CD4-positive, alpha-beta T cell (primary cell): ENCODE measurements at regions not wholly inside any gene's neighbourhood (a gene's known extent, or its start where the extent isn't known, plus 50 kb on each side); places are given as distances from the start of the nearest gene placed in this dataset.

ENCODE experiments used
- ATAC-seq: fragments of 200-7000 bp; cut with Tn5 transposase; one replicate; pipeline ENCODE4 v1.10.0; 2022; ENCODE audit warnings: mild to moderate bottlenecking; ENCODE audit not compliant: poor library complexity
- CTCF ChIA-PET: fragments of 350-600 bp; sonication (Branson Sonifier 250); formaldehyde crosslinking; loops from one replicate; lab custom pipeline; 2021; ENCODE audit warnings: antibody characterized with exemption, inconsistent platforms; lab: Charles Lee
- POLR2A ChIA-PET: fragments of 350-600 bp; sonication (Branson Sonifier 250); formaldehyde crosslinking; loops from one replicate; lab custom pipeline; 2021; ENCODE audit warnings: antibody characterized with exemption, inconsistent platforms; lab: Charles Lee
- DNase-seq, 14 experiments: peaks; one replicate each; pipeline ENCODE4 v3.0.0-alpha.2; 2013 to 2020; ENCODE audit warnings: mixed read lengths in 2 of 14
- H3K27ac ChIP-seq, 2 donors: one replicate each; pipeline versions ENCODE4 v1.5.1 to v1.7.0; 2013; ENCODE audit warnings: low read length in 2 of 2, low read depth in 1 of 2, mild to moderate bottlenecking in 1 of 2
- H3K27me3 ChIP-seq, 2 experiments: 1 replicate in 1 of 2; 2 replicates in 1 of 2; pipeline versions ENCODE4 v1.6.1 to v1.7.0; 2013; ENCODE audit warnings: low read length in 2 of 2, control low read depth in 1 of 2, mild to moderate bottlenecking in 1 of 2, moderate library complexity in 1 of 2; ENCODE audit not compliant: insufficient read depth in 2 of 2, control insufficient read depth in 1 of 2
- H3K36me3 ChIP-seq: one replicate; pipeline ENCODE4 v1.6.1; 2013; ENCODE audit warnings: low read length, control low read depth; ENCODE audit not compliant: insufficient read depth
- H3K4me1 ChIP-seq: one replicate; pipeline ENCODE4 v1.6.1; 2013; ENCODE audit warnings: low read length, control low read depth; ENCODE audit not compliant: insufficient read depth
- H3K4me3 ChIP-seq: one replicate; pipeline ENCODE4 v1.5.1; 2013; ENCODE audit warnings: mild to moderate bottlenecking, low read length, moderate library complexity
- H3K9me3 ChIP-seq, 2 experiments: 1 replicate in 1 of 2; 2 replicates in 1 of 2; pipeline versions ENCODE4 v1.6.1 to v1.7.0; 2013; ENCODE audit warnings: low read length in 2 of 2, mild to moderate bottlenecking in 2 of 2, control low read depth in 1 of 2, moderate library complexity in 1 of 2; ENCODE audit not compliant: control insufficient read depth in 1 of 2, insufficient read depth in 1 of 2
- H3K27ac Mint-ChIP-seq: one replicate; pipeline ENCODE4 v1.8.0; 2020; ENCODE audit warnings: mixed read lengths
- H3K27me3 Mint-ChIP-seq: one replicate; pipeline ENCODE4 v1.8.0; 2021; ENCODE audit warnings: mixed read lengths
- H3K36me3 Mint-ChIP-seq: one replicate; pipeline ENCODE4 v1.8.0; 2021; ENCODE audit warnings: low read depth, mixed read lengths
- H3K4me1 Mint-ChIP-seq: one replicate; pipeline ENCODE4 v1.8.0; 2021; ENCODE audit warnings: low read depth, mixed read lengths
- H3K4me3 Mint-ChIP-seq: one replicate; pipeline ENCODE4 v1.8.0; 2020; ENCODE audit warnings: mild to moderate bottlenecking, mixed read lengths
- H3K9me3 Mint-ChIP-seq: one replicate; pipeline ENCODE4 v1.8.0; 2020; ENCODE audit warnings: mixed read lengths
- intact Hi-C, 2 experiments: fragments of 100-400 bp; cut with DNase I in 1 of 2; cut with micrococcal nuclease in 1 of 2; formaldehyde crosslinking; loops; one replicate each; pipeline versions ENCODE4 v1.15.1 to v1.9.0; 2023 to 2025; cut with DNase I, micrococcal nuclease
- TF ChIP-seq, protein P1 (sequence below): fragments of 200-600 bp; IDR thresholded peaks from one replicate; pipeline ENCODE4 v1.8.0; 2022; ENCODE audit warnings: antibody characterized with exemption, mild to moderate bottlenecking

DNA sequence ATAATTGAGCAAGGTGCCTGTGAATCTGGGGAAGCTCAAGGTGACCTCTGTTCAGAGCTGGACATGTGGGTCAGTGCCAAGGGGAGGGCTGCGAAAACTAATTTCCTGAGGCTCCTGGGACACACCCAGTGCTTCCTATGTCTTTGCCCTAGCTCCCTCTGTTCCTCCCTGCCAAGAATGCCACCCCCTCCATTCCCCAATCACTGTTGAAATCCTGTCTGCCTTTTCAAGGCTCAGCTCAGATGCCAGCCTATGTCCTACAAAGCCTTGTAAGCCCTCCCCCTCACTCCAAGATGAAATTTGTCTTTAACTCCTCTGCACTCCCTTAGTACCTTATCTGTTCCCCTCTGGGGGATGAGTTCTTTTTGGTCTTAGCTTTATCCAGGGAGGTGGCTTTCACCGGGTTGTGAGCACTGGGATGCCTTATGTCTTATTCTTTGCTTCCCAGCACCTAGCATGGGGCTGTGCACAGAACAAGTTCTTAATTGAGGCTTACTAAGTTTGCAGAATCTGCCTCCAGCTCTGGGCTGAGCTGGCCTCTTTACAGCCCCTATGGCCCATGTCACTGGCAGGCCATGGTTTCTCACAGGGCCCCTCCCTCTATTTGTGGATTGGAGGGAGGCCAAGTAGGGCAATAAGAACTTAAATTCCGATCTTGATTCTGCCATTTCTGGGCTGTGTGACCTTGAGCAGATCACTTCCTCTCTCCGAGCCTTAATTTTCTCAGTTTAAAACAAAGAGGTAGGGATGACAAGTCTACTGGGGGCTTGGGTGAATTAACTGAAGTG is 51.5 kb upstream of the EPB41L1 start:
- TF ChIP-seq, protein P1, sequence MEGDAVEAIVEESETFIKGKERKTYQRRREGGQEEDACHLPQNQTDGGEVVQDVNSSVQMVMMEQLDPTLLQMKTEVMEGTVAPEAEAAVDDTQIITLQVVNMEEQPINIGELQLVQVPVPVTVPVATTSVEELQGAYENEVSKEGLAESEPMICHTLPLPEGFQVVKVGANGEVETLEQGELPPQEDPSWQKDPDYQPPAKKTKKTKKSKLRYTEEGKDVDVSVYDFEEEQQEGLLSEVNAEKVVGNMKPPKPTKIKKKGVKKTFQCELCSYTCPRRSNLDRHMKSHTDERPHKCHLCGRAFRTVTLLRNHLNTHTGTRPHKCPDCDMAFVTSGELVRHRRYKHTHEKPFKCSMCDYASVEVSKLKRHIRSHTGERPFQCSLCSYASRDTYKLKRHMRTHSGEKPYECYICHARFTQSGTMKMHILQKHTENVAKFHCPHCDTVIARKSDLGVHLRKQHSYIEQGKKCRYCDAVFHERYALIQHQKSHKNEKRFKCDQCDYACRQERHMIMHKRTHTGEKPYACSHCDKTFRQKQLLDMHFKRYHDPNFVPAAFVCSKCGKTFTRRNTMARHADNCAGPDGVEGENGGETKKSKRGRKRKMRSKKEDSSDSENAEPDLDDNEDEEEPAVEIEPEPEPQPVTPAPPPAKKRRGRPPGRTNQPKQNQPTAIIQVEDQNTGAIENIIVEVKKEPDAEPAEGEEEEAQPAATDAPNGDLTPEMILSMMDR, result no peak
- Mint-ChIP-seq H3K27ac (no peak overlapping the region), H3K27me3 (no peaks in the 10 kb centered on the region), H3K9me3 (no peaks in the 10 kb centered on the region), H3K36me3 (no peaks in the 10 kb centered on the region), H3K4me3 (no peak overlapping the region), H3K4me1 (no peaks in the 10 kb centered on the region)
- no peak for ATAC-seq
- no peaks in the 10 kb centered on the region for H3K27me3 ChIP-seq
- H3K9me3 ChIP-seq, result no peaks in the 10 kb centered on the region
- no peaks in the 10 kb centered on the region for H3K36me3 ChIP-seq
- no peaks in the 10 kb centered on the region for H3K4me1 ChIP-seq
- DNase-seq, result no peak
- no peak overlapping the region for H3K27ac ChIP-seq
- intact Hi-C loops, result no loop called here
- CTCF ChIA-PET, result interaction anchor here (0.6 to 0.7 kb wide), 2 partner anchors 33 to 624 kb away, joined by 3 read pairs; no protein-coding TSS in a partner anchor
- POLR2A ChIA-PET, result interaction anchor here (1.4 kb wide), 1 partner anchor 9 kb away, joined by 4 read pairs; no protein-coding TSS in a partner anchor
- H3K4me3 ChIP-seq, result no peak overlapping the region

DNA sequence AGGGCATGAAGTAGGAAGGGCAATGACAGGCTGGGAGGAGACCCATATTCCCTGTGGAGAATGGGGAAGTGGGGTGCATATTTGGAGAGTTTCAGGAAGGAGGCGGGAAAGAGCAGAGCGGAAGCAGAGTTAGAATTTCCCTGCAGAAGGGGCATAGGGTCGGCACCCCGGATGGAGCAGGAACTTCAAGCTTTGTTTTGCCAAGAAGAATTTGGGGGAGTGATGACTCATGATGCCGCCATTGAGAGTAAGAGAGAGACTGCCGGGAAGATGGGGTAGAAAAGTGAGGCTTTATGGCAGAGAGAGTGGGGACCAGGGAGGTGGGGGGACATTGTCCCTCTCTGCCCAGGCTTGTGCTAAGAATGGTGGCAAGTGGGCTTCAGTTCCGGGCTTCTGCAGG is 50.3 kb upstream of the EPB41L1 start:
- Mint-ChIP-seq H3K36me3 (no peaks in the 10 kb centered on the region), H3K4me1 (no peaks in the 10 kb centered on the region), H3K4me3 (no peak overlapping the region), H3K27ac (no peak overlapping the region), H3K9me3 (no peaks in the 10 kb centered on the region), H3K27me3 (no peaks in the 10 kb centered on the region)
- no peak for DNase-seq
- no peaks in the 10 kb centered on the region for H3K36me3 ChIP-seq
- no peak overlapping the region for H3K4me3 ChIP-seq
- TF ChIP-seq, protein P1, result no peak
- no peak overlapping the region for H3K27ac ChIP-seq
- ATAC-seq, result no peak
- no peaks in the 10 kb centered on the region for H3K9me3 ChIP-seq
- no peaks in the 10 kb centered on the region for H3K4me1 ChIP-seq
- POLR2A ChIA-PET, result no interaction called here
- CTCF ChIA-PET, result no interaction called here
- intact Hi-C loops, result no loop called here
- H3K27me3 ChIP-seq, result no peaks in the 10 kb centered on the region
